ENCODE measurements at regions not wholly inside any gene's neighbourhood (a gene's known extent, or its start where the extent isn't known, plus 50 kb on each side); places are given as distances from the start of the nearest gene placed in this dataset.
"Not testable (repeated sequence)": the region's sequence is repeated elsewhere in the genome, so short reads cannot be mapped to it uniquely, and the experiment has no call there.

GRCh38 chr3:28623106-28623505, 274.5 kb upstream of the AZI2 start:
- Mint-ChIP-seq H3K4me3 (no peak overlapping the region), H3K27ac (no peak overlapping the region)

GRCh38 chr3:28624084-28624483, 275.5 kb upstream of the AZI2 start:
- H3K36me3 Mint-ChIP-seq (ENCODE audit: low read depth): no peaks in the 10 kb centered on the region
- DNase-seq: no peak
- TF ChIP-seq CTCF (IDR thresholded peaks at IDR 0.05): no peak
- H3K27me3 Mint-ChIP-seq (ENCODE audit: low read depth, poor library complexity): no peaks in the 10 kb centered on the region
- no peak overlapping the region for H3K27ac Mint-ChIP-seq
- H3K9me3 Mint-ChIP-seq: peaks cover 8% of the 10 kb centered on the region
- H3K4me1 Mint-ChIP-seq: no peaks in the 10 kb centered on the region
- no peak overlapping the region for H3K4me3 Mint-ChIP-seq

More at GRCh38 chr3:28623106-28623505, 274.5 kb upstream of the AZI2 start:
- Mint-ChIP-seq H3K9me3 (peaks cover 8% of the 10 kb centered on the region), H3K36me3 (ENCODE audit: low read depth) (no peaks in the 10 kb centered on the region), H3K27me3 (ENCODE audit: low read depth, poor library complexity) (no peaks in the 10 kb centered on the region), H3K4me1 (no peaks in the 10 kb centered on the region)
- no peak for DNase-seq
- TF ChIP-seq CTCF (IDR thresholded peaks at IDR 0.05): no peak

- not testable (repeated sequence) for H3K4me3 Mint-ChIP-seq; H3K36me3 Mint-ChIP-seq (ENCODE audit: low read depth); H3K27me3 Mint-ChIP-seq (ENCODE audit: low read depth, poor library complexity); H3K27ac Mint-ChIP-seq; H3K4me1 Mint-ChIP-seq; H3K9me3 Mint-ChIP-seq; DNase-seq
These were observed 279.2 kb upstream of the AZI2 start for GRCh38 chr3:28627843-28628242.

- Mint-ChIP-seq H3K4me3 (no peak overlapping the region), H3K36me3 (ENCODE audit: low read depth) (no peaks in the 10 kb centered on the region), H3K4me1 (no peaks in the 10 kb centered on the region), H3K27ac (no peak overlapping the region), H3K27me3 (ENCODE audit: low read depth, poor library complexity) (no peaks in the 10 kb centered on the region), H3K9me3 (no peaks in the 10 kb centered on the region)
- DNase-seq: no peak
- no peak for TF ChIP-seq CTCF (IDR thresholded peaks at IDR 0.05)
These were observed 285.4 kb upstream of the AZI2 start for GRCh38 chr3:28634019-28634418.

- H3K4me1 Mint-ChIP-seq: no peaks in the 10 kb centered on the region
- H3K36me3 Mint-ChIP-seq (ENCODE audit: low read depth): no peaks in the 10 kb centered on the region
- no peak overlapping the region for H3K27ac Mint-ChIP-seq
- no peak for TF ChIP-seq CTCF (IDR thresholded peaks at IDR 0.05)
- peaks cover 2% of the 10 kb centered on the region for H3K27me3 Mint-ChIP-seq (ENCODE audit: low read depth, poor library complexity)
- no peak overlapping the region for H3K4me3 Mint-ChIP-seq
- H3K9me3 Mint-ChIP-seq: no peaks in the 10 kb centered on the region
- no peak for DNase-seq
These were observed 289.1 kb upstream of the AZI2 start for GRCh38 chr3:28637742-28638141.

GRCh38 chr3:28645149-28645548, 296.5 kb upstream of the AZI2 start:
- no peak for DNase-seq

More at GRCh38 chr3:28645149-28645548, 296.5 kb upstream of the AZI2 start:
- no peaks in the 10 kb centered on the region for H3K9me3 Mint-ChIP-seq
- H3K4me1 Mint-ChIP-seq: no peaks in the 10 kb centered on the region
- no peak for TF ChIP-seq CTCF (IDR thresholded peaks at IDR 0.05)
- no peaks in the 10 kb centered on the region for H3K36me3 Mint-ChIP-seq (ENCODE audit: low read depth)
- H3K27me3 Mint-ChIP-seq (ENCODE audit: low read depth, poor library complexity): peaks cover 2% of the 10 kb centered on the region
- no peak overlapping the region for H3K27ac Mint-ChIP-seq
- no peak overlapping the region for H3K4me3 Mint-ChIP-seq

All from nephron progenitor cell (in vitro differentiated cells).